DND-41 (cell line): ENCODE measurements at regions not wholly inside any gene's neighbourhood (a gene's known extent, or its start where the extent isn't known, plus 50 kb on each side); places are given as distances from the start of the nearest gene placed in this dataset.

Experiments used
- CTCF ChIP-seq: IDR thresholded peaks from 2 replicates; pipeline ENCODE4 v1.5.1; 2012; ENCODE audit warnings: borderline replicate concordance, low read length, moderate library complexity, mild to moderate bottlenecking; ENCODE audit not compliant: poor library complexity, severe bottlenecking; ENCODE audit errors: extremely low read depth
- EZH2 ChIP-seq: IDR thresholded peaks from 3 replicates; pipeline ENCODE4 v1.6.1; 2012; ENCODE audit warnings: borderline replicate concordance, low read depth, mild to moderate bottlenecking, moderate library complexity, low read length, inconsistent platforms; ENCODE audit not compliant: severe bottlenecking

GRCh38 chr16:46404028-46404427 lies 217.2 kb downstream of the SHCBP1 start:
- TF ChIP-seq CTCF: no peak
- no peak for TF ChIP-seq EZH2
